GM12878 (cell line): ENCODE measurements at regions not wholly inside any gene's neighbourhood (a gene's known extent, or its start where the extent isn't known, plus 50 kb on each side); places are given as distances from the start of the nearest gene placed in this dataset.

Experiments used
- ATAC-seq: fragments of 200-7000 bp; cut with Tn5 transposase; 3 replicates; pipeline ENCODE4 v1.9.1; 2020; ENCODE audit warnings: mild to moderate bottlenecking, moderate library complexity
- BruUV-seq: library from RNA; stranded (reverse); fragments of 400-500 nt; replicated peaks from 2 replicates; lab custom pipeline; 2021; lab: Mats Ljungman, UMichigan
- CTCF ChIA-PET: fragments of 300-600 bp; sonication (Branson Sonifier 250); formaldehyde crosslinking; extraction: SDS; loops from one replicate; lab custom pipeline; 2021; ENCODE audit warnings: inconsistent platforms; lab: Yijun Ruan, JAX
- POLR2A ChIA-PET: fragments of 350-600 bp; formaldehyde crosslinking; extraction: SDS; loops from one replicate; lab custom pipeline; 2021; ENCODE audit warnings: inconsistent platforms; lab: Charles Lee
- RAD21 ChIA-PET: fragments of 300-600 bp; sonication (Branson Sonifier 250); formaldehyde crosslinking; loops from one replicate; lab custom pipeline; 2023; ENCODE audit warnings: antibody characterized with exemption; ENCODE audit not compliant: unreplicated experiment; lab: Charles Lee
- SMC1A ChIA-PET: fragments of 300-600 bp; sonication (Branson Sonifier 250); formaldehyde crosslinking; loops from one replicate; lab custom pipeline; 2023; ENCODE audit not compliant: unreplicated experiment, uncharacterized antibody; lab: Charles Lee
- DNase-seq: peaks from one replicate; pipeline ENCODE4 v3.0.0-alpha.2; 2011; ENCODE audit warnings: low read depth, low spot score
- FAIRE-seq: peaks from 3 replicates; lab custom pipeline; 2011; peaks lifted over from hg19 to GRCh38; lab: Jason Lieb, UNC
- H2AFZ ChIP-seq: 2 replicates; pipeline ENCODE4 v1.6.0; 2011; ENCODE audit warnings: low read depth, low read length, control low read depth; ENCODE audit not compliant: control insufficient read depth
- H3K27ac ChIP-seq: 2 replicates; pipeline ENCODE4 v1.5.1; 2011; ENCODE audit warnings: control low read depth; ENCODE audit not compliant: control insufficient read depth, insufficient read depth
- H3K27me3 ChIP-seq, 2 experiments: replicated peaks in 1 of 2; 2 replicates each; pipeline versions ENCODE4 v1.6.0 to v1.6.1; 2011; ENCODE audit warnings: low read length in 1 of 2; ENCODE audit not compliant: control insufficient read depth in 2 of 2, insufficient read depth in 2 of 2
- H3K36me3 ChIP-seq, 2 experiments: 2 replicates each; pipeline ENCODE4 v1.5.1; 2011; ENCODE audit warnings: low read length in 1 of 2; ENCODE audit not compliant: control insufficient read depth in 2 of 2, insufficient read depth in 2 of 2
- H3K4me1 ChIP-seq: 2 replicates; pipeline ENCODE4 v1.6.1; 2011; ENCODE audit warnings: mild to moderate bottlenecking, low read length, moderate library complexity, mixed read lengths; ENCODE audit not compliant: control insufficient read depth, insufficient read depth
- H3K4me2 ChIP-seq: 2 replicates; pipeline ENCODE4 v1.6.0; 2011; ENCODE audit warnings: control low read depth; ENCODE audit not compliant: control insufficient read depth, insufficient read depth
- H3K4me3 ChIP-seq: fragments of 200-600 bp; sonication (generic); 2 replicates; pipeline ENCODE4 v1.5.1; 2016
- H3K79me2 ChIP-seq: 2 replicates; pipeline ENCODE4 v1.6.0; 2011; ENCODE audit warnings: low read length; ENCODE audit not compliant: control insufficient read depth, insufficient read depth
- H3K9ac ChIP-seq: 2 replicates; pipeline ENCODE4 v1.8.0; 2011; ENCODE audit warnings: low read length, control low read depth, mixed read lengths; ENCODE audit not compliant: control insufficient read depth, insufficient read depth
- H3K9me3 ChIP-seq: replicated peaks from 3 replicates; pipeline ENCODE4 v1.5.1; 2011; ENCODE audit warnings: mild to moderate bottlenecking, low read length; ENCODE audit not compliant: control insufficient read depth, insufficient read depth
- H4K20me1 ChIP-seq: 2 replicates; pipeline ENCODE4 v1.6.0; 2011; ENCODE audit not compliant: control insufficient read depth, insufficient read depth
- BCL3 ChIP-seq: IDR thresholded peaks from 2 replicates; pipeline ENCODE4 v1.6.1; 2011; ENCODE audit warnings: borderline replicate concordance, low read depth, mild to moderate bottlenecking, moderate library complexity, low read length; ENCODE audit not compliant: insufficient read depth, poor library complexity, severe bottlenecking
- E4F1 ChIP-seq: fragments of 450-650 bp; IDR thresholded peaks from 2 replicates; pipeline ENCODE4 v1.6.1; 2018; ENCODE audit warnings: borderline replicate concordance, mild to moderate bottlenecking; ENCODE audit not compliant: partially characterized antibody
- HDGF ChIP-seq: fragments of 450-650 bp; IDR thresholded peaks from 2 replicates; pipeline ENCODE4 v1.6.1; 2016; ENCODE audit warnings: antibody characterized with exemption
- IRF3 ChIP-seq: fragments of 450-650 bp; IDR thresholded peaks from 2 replicates; pipeline ENCODE4 v1.6.1; 2014; ENCODE audit warnings: mild to moderate bottlenecking
- MAX ChIP-seq: IDR thresholded peaks from 2 replicates; pipeline ENCODE4 v1.6.1; 2012; ENCODE audit warnings: low read depth, low read length, improper control_type of control experiment
- MXI1 ChIP-seq: fragments of 150-350 bp; IDR thresholded peaks from 2 replicates; pipeline ENCODE4 v1.6.1; 2011; ENCODE audit warnings: low read depth, mild to moderate bottlenecking, inconsistent platforms, low read length, improper control_type of control experiment
- PRDM15 ChIP-seq: fragments of 450-650 bp; formaldehyde crosslinking; IDR thresholded peaks from 2 replicates; pipeline ENCODE4 v1.4.0; 2020; ENCODE audit warnings: mild to moderate bottlenecking, moderate library complexity
- RB1 ChIP-seq: fragments of 450-650 bp; formaldehyde crosslinking; IDR thresholded peaks from 2 replicates; pipeline ENCODE4 v1.6.1; 2017; ENCODE audit warnings: mild to moderate bottlenecking, borderline replicate concordance
- SMAD5 ChIP-seq: IDR thresholded peaks from 2 replicates; pipeline ENCODE4 v1.6.1; 2016; ENCODE audit warnings: antibody characterized with exemption, low read depth
- SREBF2 ChIP-seq: IDR thresholded peaks from 2 replicates; pipeline ENCODE4 v1.6.1; 2012; ENCODE audit warnings: mild to moderate bottlenecking, low read length
- SRF ChIP-seq, 2 experiments: IDR thresholded peaks; 2 replicates each; pipeline ENCODE4 v1.6.1; 2011; ENCODE audit warnings: low read depth in 2 of 2, low read length in 2 of 2, mild to moderate bottlenecking in 1 of 2, moderate library complexity in 1 of 2
- ZBED1 ChIP-seq: IDR thresholded peaks from 2 replicates; pipeline ENCODE4 v1.6.1; 2016; ENCODE audit warnings: borderline replicate concordance
- ZNF217 ChIP-seq: fragments of 450-650 bp; IDR thresholded peaks from 2 replicates; pipeline ENCODE4 v1.6.1; 2017; ENCODE audit warnings: antibody characterized with exemption, mild to moderate bottlenecking
- in situ Hi-C: fragments of 300-500 bp; cut with MboI; formaldehyde crosslinking; loops from 9 replicates; pipeline ENCODE4 v1.14.3; 2018; ENCODE audit warnings: mixed read lengths
- intact Hi-C: fragments of 100-400 bp; cut with micrococcal nuclease; formaldehyde crosslinking; loops from one replicate; pipeline ENCODE4 v1.14.2; 2022; ENCODE audit not compliant: unreplicated experiment
- TF ChIP-seq, protein P1 (sequence below): IDR thresholded peaks from 2 replicates; pipeline ENCODE4 v1.6.1; 2012; ENCODE audit warnings: low read depth, low read length, improper control_type of control experiment

DNA sequence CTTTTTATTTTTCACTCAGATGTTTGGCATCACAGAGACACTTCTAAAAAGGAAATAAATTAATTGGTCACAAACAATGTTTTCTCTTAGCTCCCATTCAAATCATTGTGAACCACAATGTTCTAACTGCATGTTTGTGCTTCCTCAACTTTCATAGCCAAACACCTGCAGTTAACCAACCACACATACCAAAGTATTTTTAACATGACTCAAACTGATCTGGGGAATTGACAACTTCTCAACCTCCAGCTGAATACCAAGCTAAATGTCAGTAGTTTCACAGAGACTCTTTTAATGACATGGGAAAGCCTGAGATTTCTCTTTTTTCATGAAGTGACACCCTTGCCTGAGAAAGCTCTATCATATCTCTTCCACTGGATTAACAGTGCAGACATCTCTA lies 217.9 kb upstream of the MME start:
- Histone ChIP-seq H3K79me2 (no peaks in the 10 kb centered on the region), H3K27me3 (no peaks in the 10 kb centered on the region), H3K4me1 (no peaks in the 10 kb centered on the region), H3K9me3 (no peaks in the 10 kb centered on the region), H3K4me2 (no peak overlapping the region), H2AFZ (no peak overlapping the region), H3K27ac (no peak overlapping the region), H4K20me1 (no peaks in the 10 kb centered on the region), H3K36me3 (no peaks in the 10 kb centered on the region), H3K4me3 (no peak overlapping the region)
- ATAC-seq = no peak
- peak; percentile 49 for FAIRE-seq
- BruUV-seq = no TSS peak
- in situ Hi-C loops = no loop called here
- SMC1A ChIA-PET = interaction anchor here (1.6 kb wide), 1 partner anchor 15 kb away, joined by 3 read pairs; no protein-coding TSS in a partner anchor
- RAD21 ChIA-PET = no interaction called here
- CTCF ChIA-PET = no interaction called here
- POLR2A ChIA-PET = no interaction called here
- TF ChIP-seq ZNF217 = no peak
- TF ChIP-seq SRF (IDR thresholded peaks at IDR 0.05; ENCODE audit: low read depth in 2 of 2, low read length in 2 of 2) = no peak
- no peak for TF ChIP-seq IRF3
- TF ChIP-seq, protein P1, sequence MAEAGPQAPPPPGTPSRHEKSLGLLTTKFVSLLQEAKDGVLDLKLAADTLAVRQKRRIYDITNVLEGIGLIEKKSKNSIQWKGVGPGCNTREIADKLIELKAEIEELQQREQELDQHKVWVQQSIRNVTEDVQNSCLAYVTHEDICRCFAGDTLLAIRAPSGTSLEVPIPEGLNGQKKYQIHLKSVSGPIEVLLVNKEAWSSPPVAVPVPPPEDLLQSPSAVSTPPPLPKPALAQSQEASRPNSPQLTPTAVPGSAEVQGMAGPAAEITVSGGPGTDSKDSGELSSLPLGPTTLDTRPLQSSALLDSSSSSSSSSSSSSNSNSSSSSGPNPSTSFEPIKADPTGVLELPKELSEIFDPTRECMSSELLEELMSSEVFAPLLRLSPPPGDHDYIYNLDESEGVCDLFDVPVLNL = no peak
- TF ChIP-seq SREBF2 = no peak
- no peak for TF ChIP-seq SMAD5
- TF ChIP-seq BCL3 = no peak
- TF ChIP-seq PRDM15 (CRISPR knock-in tag) = no peak
- no peak for TF ChIP-seq HDGF
- no peak for TF ChIP-seq MAX
- TF ChIP-seq RB1 = no peak
- TF ChIP-seq ZBED1 = no peak
- no peak for TF ChIP-seq E4F1
- TF ChIP-seq MXI1 = no peak
- TF ChIP-seq, all 136 proteins: peak for 0
- no peak overlapping the region for H3K9ac ChIP-seq
- intact Hi-C loops = no loop called here
- DNase-seq = no peak
